Stomach (tissue), 8 donors: ENCODE measurements at regions not wholly inside any gene's neighbourhood (a gene's known extent, or its start where the extent isn't known, plus 50 kb on each side); places are given as distances from the start of the nearest gene placed in this dataset.

Experiments used
- DNase-seq, 2 donors: peaks; one replicate each; pipeline versions ENCODE4 v3.0.0 to v3.0.0-alpha.2; 2013 to 2019
- H3K27ac ChIP-seq, 5 donors: fragments of 200-600 bp in 4 of 5; sonication (generic) in 4 of 5; one replicate each; pipeline ENCODE4 v1.5.1; 2013 to 2019; ENCODE audit warnings: mild to moderate bottlenecking in 1 of 5, moderate library complexity in 1 of 5
- H3K27me3 ChIP-seq, 3 donors: fragments of 200-600 bp; sonication (generic); one replicate each; pipeline ENCODE4 v1.5.1; 2017 to 2019; ENCODE audit warnings: mixed run types in 1 of 3
- H3K36me3 ChIP-seq, 4 donors: fragments of 200-600 bp; sonication (generic); 1 replicate in 3 of 4; 2 replicates in 1 of 4; pipeline ENCODE4 v1.5.1; 2016 to 2019
- H3K4me1 ChIP-seq, 4 donors: fragments of 200-600 bp; sonication (generic); one replicate each; pipeline ENCODE4 v1.5.1; 2016 to 2019
- H3K4me3 ChIP-seq, 4 donors: fragments of 200-600 bp; sonication (generic) in 3 of 4; one replicate each; pipeline ENCODE4 v1.5.1; 2016 to 2019; ENCODE audit warnings: mild to moderate bottlenecking in 1 of 4
- H3K9me3 ChIP-seq, 4 donors: fragments of 200-600 bp; sonication (generic); one replicate each; pipeline ENCODE4 v1.5.1; 2016 to 2019
- CTCF ChIP-seq, 7 experiments: fragments of 450-650 bp in 4 of 7; fragments of 200-600 bp in 3 of 7; sonication (generic) in 3 of 7; IDR thresholded peaks; one replicate each; pipeline ENCODE4 v1.5.1; 2016 to 2019; ENCODE audit warnings: antibody characterized with exemption in 7 of 7, control low read depth in 2 of 7, mild to moderate bottlenecking in 1 of 7
- EP300 ChIP-seq: sonication (generic); formaldehyde crosslinking; IDR thresholded peaks from one replicate; pipeline ENCODE4 v1.6.1; 2017; ENCODE audit warnings: antibody characterized with exemption
- POLR2A ChIP-seq, 4 donors: fragments of 450-650 bp; IDR thresholded peaks; one replicate each; pipeline ENCODE4 v1.6.1; 2016; ENCODE audit warnings: antibody characterized with exemption in 4 of 4, control low read depth in 2 of 4, mild to moderate bottlenecking in 1 of 4, moderate library complexity in 1 of 4
- POLR2AphosphoS5 ChIP-seq, 3 donors: sonication (generic); formaldehyde crosslinking; IDR thresholded peaks; one replicate each; pipeline ENCODE4 v1.6.1; 2016; ENCODE audit warnings: antibody characterized with exemption in 3 of 3
- WGBS, 5 donors: extraction: QIAGEN DNeasy Blood & Tissue Kit in 3 of 5; methylation state at CpG; one replicate each; pipeline versions ENCODE4 v1.1.5 to v1.1.7; 2013 to 2018; 5-methylcytosine and 5-hydroxymethylcytosine counted together
- intact Hi-C: fragments of 100-400 bp; cut with DNase I; formaldehyde crosslinking; loops from one replicate; pipeline ENCODE4 v1.15.1; 2023; ENCODE audit warnings: low total_unique reads
- donor health status: healthy with polysubstance abuse.
- donor health status: Bipolar disorder and iron deficiency.
- donor health status: healthy.

DNA sequence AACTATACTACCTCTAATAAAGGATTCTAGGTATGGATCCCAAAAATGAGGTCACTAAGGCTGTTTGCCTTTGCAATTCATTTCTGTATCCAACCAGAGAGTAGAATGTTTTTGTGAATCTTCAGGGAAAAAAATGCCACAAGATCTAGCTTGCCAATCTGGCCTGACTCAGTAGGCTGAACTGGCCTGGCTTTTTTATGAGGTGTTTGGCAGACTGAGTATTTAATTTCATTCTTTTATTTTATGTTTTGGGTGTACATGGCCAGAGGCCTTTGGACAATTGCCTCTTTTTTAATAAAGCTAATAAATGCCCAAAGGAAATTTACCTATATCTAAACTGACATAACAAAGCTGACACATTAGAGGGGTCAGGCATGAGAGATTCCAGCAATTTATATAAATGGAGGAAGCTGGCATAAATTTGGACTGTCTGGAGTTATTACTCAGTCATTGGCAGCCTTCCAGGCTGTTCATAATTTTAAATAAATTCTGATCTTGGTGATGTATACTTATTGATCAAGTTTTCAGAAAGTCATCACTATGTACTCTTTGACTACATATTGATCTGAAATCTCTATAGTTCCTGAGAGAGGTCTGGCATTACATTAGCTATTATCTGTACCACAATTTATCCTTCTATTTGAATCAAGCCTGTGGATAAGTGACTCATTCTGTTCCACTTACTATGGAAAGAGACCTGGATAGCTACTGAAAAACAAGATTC is 376.4 kb upstream of the NOCT start:
- no peaks in the 10 kb centered on the region for H3K27me3 ChIP-seq
- intact Hi-C loops, result no loop called here
- H3K36me3 ChIP-seq, result no peaks in the 10 kb centered on the region
- no peaks in the 10 kb centered on the region for H3K4me1 ChIP-seq
- no peak overlapping the region for H3K4me3 ChIP-seq
- TF ChIP-seq POLR2AphosphoS5 (IDR thresholded peaks at IDR 0.05), result no peak
- no peak for TF ChIP-seq EP300
- TF ChIP-seq CTCF (IDR thresholded peaks at IDR 0.05), result no peak
- no peak for TF ChIP-seq POLR2A (IDR thresholded peaks at IDR 0.05)
- DNase-seq, result no peak
- H3K9me3 ChIP-seq, result no peaks in the 10 kb centered on the region
- H3K27ac ChIP-seq, result no peak overlapping the region

GRCh38 chr4:138636781-138637180 is 378.8 kb upstream of the NOCT start:
- H3K27ac ChIP-seq, result no peak overlapping the region
- no peak for TF ChIP-seq EP300
- no peak for TF ChIP-seq CTCF (IDR thresholded peaks at IDR 0.05)
- no peak for TF ChIP-seq POLR2A (IDR thresholded peaks at IDR 0.05)
- no peak for TF ChIP-seq POLR2AphosphoS5 (IDR thresholded peaks at IDR 0.05)
- H3K27me3 ChIP-seq, result no peaks in the 10 kb centered on the region
- H3K4me1 ChIP-seq, result no peaks in the 10 kb centered on the region
- H3K36me3 ChIP-seq, result no peaks in the 10 kb centered on the region
- H3K9me3 ChIP-seq, result no peaks in the 10 kb centered on the region
- H3K4me3 ChIP-seq, result no peak overlapping the region
- WGBS, 5 donors, result 83 to 96% (median 95%) methylated on average over 7 of the region's 7 CpGs
- DNase-seq, result no peak
- intact Hi-C loops, result no loop called here

DNA sequence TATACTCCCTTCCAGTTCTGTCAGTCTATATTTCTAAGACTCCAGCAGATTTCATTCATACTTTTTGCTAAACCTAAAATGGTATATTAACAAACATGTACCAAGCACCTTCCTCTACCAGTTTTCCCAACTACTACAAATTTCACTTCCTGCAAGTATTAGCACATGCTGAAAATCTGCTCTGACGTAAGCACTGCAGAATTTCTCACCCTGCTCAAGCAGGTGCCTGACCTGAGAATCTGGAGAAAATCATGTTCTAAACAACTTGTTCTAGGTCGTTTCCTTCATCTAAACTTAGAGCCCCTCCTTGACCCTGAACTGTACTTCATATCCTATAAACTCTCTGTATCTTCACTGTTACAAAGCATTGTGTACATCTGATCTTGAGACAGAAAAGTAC is 380.7 kb upstream of the NOCT start:
- Histone ChIP-seq H3K4me1 (no peaks in the 10 kb centered on the region), H3K9me3 (no peaks in the 10 kb centered on the region), H3K27me3 (no peaks in the 10 kb centered on the region), H3K36me3 (no peaks in the 10 kb centered on the region), H3K4me3 (no peak overlapping the region), H3K27ac (no peak overlapping the region)
- no peak for DNase-seq
- intact Hi-C loops, result no loop called here
- TF ChIP-seq EP300 (no peak), POLR2A (IDR thresholded peaks at IDR 0.05) (no peak), CTCF (IDR thresholded peaks at IDR 0.05) (no peak), POLR2AphosphoS5 (IDR thresholded peaks at IDR 0.05) (no peak)
- 22 to 58% (median 48%) methylated on average over 2 of the region's 2 CpGs for WGBS, 5 donors

DNA sequence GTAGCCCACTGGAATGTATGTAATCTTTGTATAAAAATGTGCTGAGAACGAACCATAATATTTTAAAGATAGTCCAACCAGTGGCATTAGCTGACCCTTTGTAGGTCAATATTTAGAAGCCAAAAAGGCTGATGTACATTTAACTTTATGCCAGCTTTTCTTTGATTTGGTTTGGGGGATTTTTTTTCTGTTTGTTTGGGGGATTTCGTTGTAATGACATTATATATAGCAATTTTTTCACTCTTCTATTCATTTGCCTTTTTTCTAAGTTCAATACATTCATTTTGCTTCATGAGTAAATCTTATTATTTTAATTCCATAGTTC is 382.0 kb upstream of the NOCT start:
- DNase-seq, result no peak
- TF ChIP-seq POLR2A (IDR thresholded peaks at IDR 0.05), result no peak
- no peak for TF ChIP-seq CTCF (IDR thresholded peaks at IDR 0.05)
- TF ChIP-seq POLR2AphosphoS5 (IDR thresholded peaks at IDR 0.05), result no peak
- no peak for TF ChIP-seq EP300
- no peak overlapping the region for H3K4me3 ChIP-seq
- no peaks in the 10 kb centered on the region for H3K4me1 ChIP-seq
- no peak overlapping the region for H3K27ac ChIP-seq
- H3K36me3 ChIP-seq, result no peaks in the 10 kb centered on the region
- no peaks in the 10 kb centered on the region for H3K27me3 ChIP-seq
- intact Hi-C loops, result no loop called here
- H3K9me3 ChIP-seq, result no peaks in the 10 kb centered on the region
- 39 to 56% (median 49%) methylated on average over 2 of the region's 2 CpGs for WGBS, 5 donors
